ENCODE measurements at regions not wholly inside any gene's neighbourhood (a gene's known extent, or its start where the extent isn't known, plus 50 kb on each side); places are given as distances from the start of the nearest gene placed in this dataset.

- no peaks in the 10 kb centered on the region for H3K9me3 ChIP-seq (ENCODE audit: control insufficient read depth, insufficient read depth, low read length)
- H3K27me3 ChIP-seq (ENCODE audit: control insufficient read depth, insufficient read depth, low read length) = no peaks in the 10 kb centered on the region
Observed at GRCh38 chr6:139846538-139847456, 472.3 kb upstream of the CITED2 start.

GRCh38 chr6:139844907-139845306 is 470.5 kb upstream of the CITED2 start:
- Histone ChIP-seq H3K9ac (ENCODE audit: low read depth, low read length) (no peak overlapping the region), H3K4me1 (ENCODE audit: control insufficient read depth, insufficient read depth, low read length) (peaks cover 6% of the 10 kb centered on the region), H3K9me3 (ENCODE audit: control insufficient read depth, insufficient read depth, low read length) (no peaks in the 10 kb centered on the region), H3K4me3 (ENCODE audit: low read depth, low read length) (no peak overlapping the region), H3K27me3 (ENCODE audit: control insufficient read depth, insufficient read depth, low read length) (no peaks in the 10 kb centered on the region), H3K36me3 (ENCODE audit: control insufficient read depth, insufficient read depth, low read length) (no peaks in the 10 kb centered on the region)

More at GRCh38 chr6:139846538-139847456, 472.3 kb upstream of the CITED2 start:
- peaks cover 6% of the 10 kb centered on the region for H3K4me1 ChIP-seq (ENCODE audit: control insufficient read depth, insufficient read depth, low read length)
- no peak overlapping the region for H3K9ac ChIP-seq (ENCODE audit: low read depth, low read length)
- H3K36me3 ChIP-seq (ENCODE audit: control insufficient read depth, insufficient read depth, low read length) = no peaks in the 10 kb centered on the region
- no peak overlapping the region for H3K4me3 ChIP-seq (ENCODE audit: low read depth, low read length)

- no peaks in the 10 kb centered on the region for H3K36me3 ChIP-seq (ENCODE audit: control insufficient read depth, insufficient read depth, low read length)
- H3K4me1 ChIP-seq (ENCODE audit: control insufficient read depth, insufficient read depth, low read length) = peaks cover under 1% of the 10 kb centered on the region
- no peaks in the 10 kb centered on the region for H3K9me3 ChIP-seq (ENCODE audit: control insufficient read depth, insufficient read depth, low read length)
- no peak overlapping the region for H3K4me3 ChIP-seq (ENCODE audit: low read depth, low read length)
- H3K9ac ChIP-seq (ENCODE audit: low read depth, low read length) = no peak overlapping the region
- H3K27me3 ChIP-seq (ENCODE audit: control insufficient read depth, insufficient read depth, low read length) = no peaks in the 10 kb centered on the region
Observed at GRCh38 chr6:139841794-139842215, 467.4 kb upstream of the CITED2 start.

- Histone ChIP-seq H3K36me3 (ENCODE audit: control insufficient read depth, insufficient read depth, low read length) (no peaks in the 10 kb centered on the region), H3K27me3 (ENCODE audit: control insufficient read depth, insufficient read depth, low read length) (no peaks in the 10 kb centered on the region), H3K4me1 (ENCODE audit: control insufficient read depth, insufficient read depth, low read length) (no peaks in the 10 kb centered on the region), H3K9ac (ENCODE audit: low read depth, low read length) (no peak overlapping the region), H3K4me3 (ENCODE audit: low read depth, low read length) (no peak overlapping the region), H3K9me3 (ENCODE audit: control insufficient read depth, insufficient read depth, low read length) (no peaks in the 10 kb centered on the region)
Observed at GRCh38 chr6:139839506-139840156, 465.2 kb upstream of the CITED2 start.

GRCh38 chr6:139834232-139834631 is 459.8 kb upstream of the CITED2 start:
- no peaks in the 10 kb centered on the region for H3K4me1 ChIP-seq (ENCODE audit: control insufficient read depth, insufficient read depth, low read length)
- no peak overlapping the region for H3K4me3 ChIP-seq (ENCODE audit: low read depth, low read length)
- H3K9ac ChIP-seq (ENCODE audit: low read depth, low read length) = no peak overlapping the region
- H3K36me3 ChIP-seq (ENCODE audit: control insufficient read depth, insufficient read depth, low read length) = no peaks in the 10 kb centered on the region
- H3K9me3 ChIP-seq (ENCODE audit: control insufficient read depth, insufficient read depth, low read length) = no peaks in the 10 kb centered on the region
- no peaks in the 10 kb centered on the region for H3K27me3 ChIP-seq (ENCODE audit: control insufficient read depth, insufficient read depth, low read length)

GRCh38 chr6:139833592-139833991 is 459.1 kb upstream of the CITED2 start:
- no peaks in the 10 kb centered on the region for H3K4me1 ChIP-seq (ENCODE audit: control insufficient read depth, insufficient read depth, low read length)
- no peaks in the 10 kb centered on the region for H3K9me3 ChIP-seq (ENCODE audit: control insufficient read depth, insufficient read depth, low read length)
- H3K36me3 ChIP-seq (ENCODE audit: control insufficient read depth, insufficient read depth, low read length) = no peaks in the 10 kb centered on the region
- H3K27me3 ChIP-seq (ENCODE audit: control insufficient read depth, insufficient read depth, low read length) = no peaks in the 10 kb centered on the region
- H3K4me3 ChIP-seq (ENCODE audit: low read depth, low read length) = no peak overlapping the region
- no peak overlapping the region for H3K9ac ChIP-seq (ENCODE audit: low read depth, low read length)

GRCh38 chr6:139832493-139833305 is 458.3 kb upstream of the CITED2 start:
- Histone ChIP-seq H3K9ac (ENCODE audit: low read depth, low read length) (no peak overlapping the region), H3K4me3 (ENCODE audit: low read depth, low read length) (no peak overlapping the region), H3K36me3 (ENCODE audit: control insufficient read depth, insufficient read depth, low read length) (no peaks in the 10 kb centered on the region), H3K4me1 (ENCODE audit: control insufficient read depth, insufficient read depth, low read length) (no peaks in the 10 kb centered on the region), H3K27me3 (ENCODE audit: control insufficient read depth, insufficient read depth, low read length) (no peaks in the 10 kb centered on the region), H3K9me3 (ENCODE audit: control insufficient read depth, insufficient read depth, low read length) (no peaks in the 10 kb centered on the region)

GRCh38 chr6:139829576-139829975 is 455.1 kb upstream of the CITED2 start:
- Histone ChIP-seq H3K4me3 (ENCODE audit: low read depth, low read length) (no peak overlapping the region), H3K27me3 (ENCODE audit: control insufficient read depth, insufficient read depth, low read length) (no peaks in the 10 kb centered on the region), H3K4me1 (ENCODE audit: control insufficient read depth, insufficient read depth, low read length) (no peaks in the 10 kb centered on the region), H3K9ac (ENCODE audit: low read depth, low read length) (no peak overlapping the region), H3K9me3 (ENCODE audit: control insufficient read depth, insufficient read depth, low read length) (no peaks in the 10 kb centered on the region), H3K36me3 (ENCODE audit: control insufficient read depth, insufficient read depth, low read length) (no peaks in the 10 kb centered on the region)

GRCh38 chr6:139828751-139829519 is 454.5 kb upstream of the CITED2 start:
- no peaks in the 10 kb centered on the region for H3K27me3 ChIP-seq (ENCODE audit: control insufficient read depth, insufficient read depth, low read length)
- no peaks in the 10 kb centered on the region for H3K9me3 ChIP-seq (ENCODE audit: control insufficient read depth, insufficient read depth, low read length)
- no peak overlapping the region for H3K9ac ChIP-seq (ENCODE audit: low read depth, low read length)
- H3K4me1 ChIP-seq (ENCODE audit: control insufficient read depth, insufficient read depth, low read length) = no peaks in the 10 kb centered on the region
- no peaks in the 10 kb centered on the region for H3K36me3 ChIP-seq (ENCODE audit: control insufficient read depth, insufficient read depth, low read length)
- no peak overlapping the region for H3K4me3 ChIP-seq (ENCODE audit: low read depth, low read length)

GRCh38 chr6:139825935-139826374 is 451.5 kb upstream of the CITED2 start:
- Histone ChIP-seq H3K27me3 (ENCODE audit: control insufficient read depth, insufficient read depth, low read length) (no peaks in the 10 kb centered on the region), H3K4me1 (ENCODE audit: control insufficient read depth, insufficient read depth, low read length) (no peaks in the 10 kb centered on the region), H3K4me3 (ENCODE audit: low read depth, low read length) (no peak overlapping the region), H3K9me3 (ENCODE audit: control insufficient read depth, insufficient read depth, low read length) (no peaks in the 10 kb centered on the region), H3K9ac (ENCODE audit: low read depth, low read length) (no peak overlapping the region), H3K36me3 (ENCODE audit: control insufficient read depth, insufficient read depth, low read length) (no peaks in the 10 kb centered on the region)

- no peaks in the 10 kb centered on the region for H3K27me3 ChIP-seq (ENCODE audit: control insufficient read depth, insufficient read depth, low read length)
- no peak overlapping the region for H3K9ac ChIP-seq (ENCODE audit: low read depth, low read length)
- no peak overlapping the region for H3K4me3 ChIP-seq (ENCODE audit: low read depth, low read length)
- H3K4me1 ChIP-seq (ENCODE audit: control insufficient read depth, insufficient read depth, low read length) = no peaks in the 10 kb centered on the region
- no peaks in the 10 kb centered on the region for H3K36me3 ChIP-seq (ENCODE audit: control insufficient read depth, insufficient read depth, low read length)
- H3K9me3 ChIP-seq (ENCODE audit: control insufficient read depth, insufficient read depth, low read length) = no peaks in the 10 kb centered on the region
Observed at GRCh38 chr6:139824864-139825263, 450.4 kb upstream of the CITED2 start.
